ENCODE measurements at regions not wholly inside any gene's neighbourhood (a gene's known extent, or its start where the extent isn't known, plus 50 kb on each side); places are given as distances from the start of the nearest gene placed in this dataset.

- TF ChIP-seq CTCF (IDR thresholded peaks at IDR 0.05; ENCODE audit: low read length) = no peak
- no peak for TF ChIP-seq EZH2 (IDR thresholded peaks at IDR 0.05; ENCODE audit: borderline replicate concordance, low read length)
Observed at GRCh38 chr2:138105358-138105757, 141.1 kb downstream of the HNMT start.
